ENCODE measurements at regions not wholly inside any gene's neighbourhood (a gene's known extent, or its start where the extent isn't known, plus 50 kb on each side); places are given as distances from the start of the nearest gene placed in this dataset.

GRCh38 chr4:186878203-186878776, 154.6 kb upstream of the FAT1 start:
- H2BK120ac ChIP-seq (ENCODE audit: low read depth, low read length), result no peak overlapping the region
- no peak overlapping the region for H3K27ac ChIP-seq (ENCODE audit: insufficient read depth, low read length)
- H2BK15ac ChIP-seq (ENCODE audit: low read depth, low read length), result no peak overlapping the region
- no peak overlapping the region for H2AK5ac ChIP-seq (ENCODE audit: low read depth, low read length)
- H3K4me1 ChIP-seq (ENCODE audit: control insufficient read depth, insufficient read depth, low read length), result peaks cover 1% of the 10 kb centered on the region; the same call in 1 of the 2 replicates
- H3K56ac ChIP-seq (ENCODE audit: extremely low read depth, insufficient read depth, low read length), result no peak overlapping the region
- no peaks in the 10 kb centered on the region for H3K9me1 ChIP-seq (ENCODE audit: insufficient read depth, low read length)
- no peaks in the 10 kb centered on the region for H3K79me1 ChIP-seq (ENCODE audit: low read depth in 1 of 2, low read length in 2 of 2)
- H3K4me3 ChIP-seq (ENCODE audit: insufficient read depth, low read depth, low read length), result no peak overlapping the region
- in situ Hi-C loops (cut with MboI; ENCODE audit: low sequenced_read_pairs) (no loop called here), dilution Hi-C loops (cut with HindIII; ENCODE audit: low sequenced_read_pairs, unreplicated experiment) (no loop called here), intact Hi-C loops (cut with micrococcal nuclease) (no loop called here)
- ATAC-seq (ENCODE audit: low read depth), result peak; percentile 54
- POLR2A ChIA-PET (ENCODE audit: unreplicated experiment), result no interaction called here
- BruUV-seq (replicated peaks), result no TSS peak
- no peak overlapping the region for H2BK5ac ChIP-seq (ENCODE audit: low read depth, low read length, poor library complexity, severe bottlenecking)
- no peak overlapping the region for H2BK20ac ChIP-seq (ENCODE audit: low read depth, low read length)
- TF ChIP-seq RCOR1 (IDR thresholded peaks at IDR 0.05; ENCODE audit: insufficient replicate concordance, low read length) (no peak), CTCF (conservative IDR thresholded peaks at IDR 0.05; ENCODE audit: low read depth, low read length) (no peak), SMC3 (IDR thresholded peaks at IDR 0.05; ENCODE audit: low read depth, low read length) (no peak), RFX5 (IDR thresholded peaks at IDR 0.05; ENCODE audit: low read depth, low read length) (no peak), MAZ (IDR thresholded peaks at IDR 0.05; ENCODE audit: borderline replicate concordance, low read depth, low read length) (no peak), RAD21 (IDR thresholded peaks at IDR 0.05; ENCODE audit: low read length) (no peak), NFE2L2 (IDR thresholded peaks at IDR 0.05; ENCODE audit: low read depth, low read length) (no peak), BHLHE40 (IDR thresholded peaks at IDR 0.05; ENCODE audit: low read depth, low read length) (no peak), CHD1 (IDR thresholded peaks at IDR 0.05; ENCODE audit: low read depth, low read length) (no peak), FOS (IDR thresholded peaks at IDR 0.05; ENCODE audit: low read depth, low read length) (no peak), POLR2A (IDR thresholded peaks at IDR 0.05; ENCODE audit: low read depth, low read length) (no peak)
- no peak overlapping the region for H3K14ac ChIP-seq (replicated peaks; ENCODE audit: low read depth, low read length)
- no peak overlapping the region for H3K4ac ChIP-seq (ENCODE audit: low read depth, low read length)
- H3K18ac ChIP-seq (ENCODE audit: low read depth, low read length), result no peak overlapping the region
- no peak overlapping the region for H3K9ac ChIP-seq (ENCODE audit: low read depth, low read length)
- no peak overlapping the region for H4K5ac ChIP-seq (ENCODE audit: low read depth, low read length)
- whole genome bisulfite sequencing, 2 experiments (ENCODE audit: extremely low coverage in 2 of 2, insufficient read length in 1 of 2), result no CpG with 5 or more reads among the region's 2 CpGs
- H4K20me1 ChIP-seq (ENCODE audit: insufficient read depth, low read length), result no peaks in the 10 kb centered on the region
- CTCF ChIA-PET, result no interaction called here
- H4K91ac ChIP-seq (ENCODE audit: insufficient read depth, low read depth, low read length), result no peak overlapping the region
- DNase-seq, result no peak
- no peak overlapping the region for H2AFZ ChIP-seq (replicated peaks; ENCODE audit: low read length, poor library complexity)
- H3K36me3 ChIP-seq (ENCODE audit: control insufficient read depth, insufficient read depth, low read length), result no peaks in the 10 kb centered on the region
- no peak overlapping the region for H2AK9ac ChIP-seq (replicated peaks; ENCODE audit: low read depth, low read length, poor library complexity)
- H3K27me3 ChIP-seq (ENCODE audit: control insufficient read depth, insufficient read depth, low read length), result no peaks in the 10 kb centered on the region
- no peaks in the 10 kb centered on the region; the same call in 1 of the 2 replicates for H3K9me3 ChIP-seq (ENCODE audit: control insufficient read depth, insufficient read depth, low read length)
- H3K23ac ChIP-seq (ENCODE audit: low read depth, low read length), result no peak overlapping the region
- H3K4me2 ChIP-seq (ENCODE audit: low read depth, low read length), result no peak overlapping the region
- no peak overlapping the region for H4K8ac ChIP-seq (ENCODE audit: low read depth in 2 of 2, low read length in 2 of 2)
